Superior temporal gyrus (tissue), 1 donor: ENCODE measurements at regions not wholly inside any gene's neighbourhood (a gene's known extent, or its start where the extent isn't known, plus 50 kb on each side); places are given as distances from the start of the nearest gene placed in this dataset.
"Not testable (repeated sequence)": the region's sequence is repeated elsewhere in the genome, so short reads cannot be mapped to it uniquely, and the experiment has no call there.

Source experiments
- DNase-seq: peaks from one replicate; pipeline ENCODE4 v3.0.0-alpha.2; 2016; ENCODE audit errors: extremely low spot score

- DNase-seq, result no peak
Measured at GRCh38 chr5:121090822-121091221, 626.7 kb downstream of the PRR16 start.

GRCh38 chr5:121100931-121101330 lies 636.8 kb downstream of the PRR16 start:
- no peak for DNase-seq

- no peak for DNase-seq
Measured at GRCh38 chr5:121105921-121106320, 641.8 kb downstream of the PRR16 start.

GRCh38 chr5:121106721-121107690 lies 642.9 kb downstream of the PRR16 start:
- DNase-seq, result not testable (repeated sequence)

GRCh38 chr5:121108725-121109124 lies 644.6 kb downstream of the PRR16 start:
- no peak for DNase-seq

GRCh38 chr5:121109817-121110216 lies 645.7 kb downstream of the PRR16 start:
- no peak for DNase-seq

GRCh38 chr5:121121786-121122185 lies 657.7 kb downstream of the PRR16 start:
- no peak for DNase-seq

- DNase-seq, result no peak
Measured at GRCh38 chr5:121138495-121138907, 674.4 kb downstream of the PRR16 start.

- no peak for DNase-seq
Measured at GRCh38 chr5:121138952-121139351, 674.9 kb downstream of the PRR16 start.

- DNase-seq, result no peak
Measured at GRCh38 chr5:121144764-121145163, 680.7 kb downstream of the PRR16 start.

- DNase-seq, result no peak
Measured at GRCh38 chr5:121151534-121151933, 687.4 kb downstream of the PRR16 start.

GRCh38 chr5:121152411-121152810 lies 688.3 kb downstream of the PRR16 start:
- no peak for DNase-seq

- DNase-seq, result no peak
Measured at GRCh38 chr5:121156565-121156964, 692.5 kb downstream of the PRR16 start.

- DNase-seq, result no peak
Measured at GRCh38 chr5:121158451-121158850, 693.2 kb upstream of the FTMT start.

- DNase-seq, result no peak
Measured at GRCh38 chr5:121160591-121160990, 691.1 kb upstream of the FTMT start.

GRCh38 chr5:121164632-121165031 lies 687.0 kb upstream of the FTMT start:
- no peak for DNase-seq

- DNase-seq, result no peak
Measured at GRCh38 chr5:121171361-121171760, 680.3 kb upstream of the FTMT start.

- DNase-seq, result no peak
Measured at GRCh38 chr5:121171834-121172233, 679.8 kb upstream of the FTMT start.

GRCh38 chr5:121174351-121174750 lies 677.3 kb upstream of the FTMT start:
- DNase-seq, result no peak

GRCh38 chr5:121175986-121176385 lies 675.7 kb upstream of the FTMT start:
- DNase-seq, result no peak

- DNase-seq, result no peak
Measured at GRCh38 chr5:121182788-121183490, 668.7 kb upstream of the FTMT start.

GRCh38 chr5:121188849-121189248 lies 662.8 kb upstream of the FTMT start:
- no peak for DNase-seq
